GM23338 (cell line): ENCODE measurements at regions not wholly inside any gene's neighbourhood (a gene's known extent, or its start where the extent isn't known, plus 50 kb on each side); places are given as distances from the start of the nearest gene placed in this dataset.

Experiments
- CTCF ChIP-seq, 2 experiments: fragments of 200-600 bp in 1 of 2; sonication (generic) in 1 of 2; conservative IDR thresholded peaks; 2 replicates each; pipeline versions ENCODE4 v1.5.1 to v1.6.1; 2016 to 2017; ENCODE audit warnings: antibody characterized with exemption in 2 of 2, low read depth in 2 of 2, mild to moderate bottlenecking in 2 of 2, moderate library complexity in 1 of 2
- EZH2 ChIP-seq: fragments of 200-600 bp; sonication (generic); IDR thresholded peaks from one replicate; pipeline ENCODE4 v1.8.0; 2017; ENCODE audit warnings: antibody characterized with exemption, mild to moderate bottlenecking, low read depth; ENCODE audit not compliant: unreplicated experiment
- POLR2AphosphoS5 ChIP-seq: IDR thresholded peaks from 2 replicates; pipeline ENCODE4 v1.6.1; 2016; ENCODE audit warnings: antibody characterized with exemption, low read depth

- TF ChIP-seq CTCF (conservative IDR thresholded peaks at IDR 0.05; ENCODE audit: low read depth in 2 of 2) (no peak), EZH2 (no peak), POLR2AphosphoS5 (no peak)
Measured at GRCh38 chr13:73464758-73465616, 406.2 kb downstream of the KLF5 start.
